SK-N-SH (cell line): ENCODE measurements at regions not wholly inside any gene's neighbourhood (a gene's known extent, or its start where the extent isn't known, plus 50 kb on each side); places are given as distances from the start of the nearest gene placed in this dataset.

Experiments
- CTCF ChIA-PET: fragments of 300-600, 350-600 bp; formaldehyde crosslinking; extraction: SDS; loops from one replicate; lab custom pipeline; 2021; lab: Yijun Ruan, JAX
- POLR2A ChIA-PET: fragments of 350-600 bp; sonication (Branson Sonifier 250); formaldehyde crosslinking; extraction: SDS; loops from one replicate; lab custom pipeline; 2020; ENCODE audit warnings: antibody characterized with exemption, inconsistent platforms; lab: Yijun Ruan, JAX
- DNase-seq: peaks from one replicate; pipeline ENCODE4 v3.0.0; 2012
- H2AFZ ChIP-seq: fragments of 200-600 bp; sonication (generic); 2 replicates; pipeline ENCODE4 v1.8.1; 2016; ENCODE audit warnings: antibody characterized with exemption, mild to moderate bottlenecking, low read depth
- H3F3A ChIP-seq: fragments of 200-600 bp; sonication (generic); replicated peaks from 2 replicates; pipeline ENCODE3; 2016; ENCODE audit warnings: antibody characterized with exemption, mild to moderate bottlenecking; ENCODE audit not compliant: insufficient read depth
- H3K27ac ChIP-seq, 2 experiments: fragments of 200-500 bp in 1 of 2; fragments of 200-600 bp in 1 of 2; sonication (Bioruptor generic) in 1 of 2; sonication (generic), shearing (Covaris generic) in 1 of 2; 2 replicates each; pipeline versions ENCODE4 v1.5.1 to v1.6.1; 2014 to 2016; ENCODE audit warnings: low read depth in 2 of 2, inconsistent platforms in 1 of 2, low read length in 1 of 2, mild to moderate bottlenecking in 1 of 2, mixed read lengths in 1 of 2
- H3K27me3 ChIP-seq: fragments of 200-600 bp; sonication (generic), shearing (Covaris generic); 2 replicates; pipeline ENCODE4 v1.6.1; 2016; ENCODE audit warnings: mixed run types; ENCODE audit not compliant: insufficient read depth
- H3K36me3 ChIP-seq, 2 experiments: fragments of 200-500 bp in 1 of 2; fragments of 200-600 bp in 1 of 2; sonication (Bioruptor generic) in 1 of 2; sonication (generic) in 1 of 2; replicated peaks in 1 of 2; 2 replicates each; pipeline versions ENCODE3 to v1.5.1; 2014 to 2016; ENCODE audit warnings: low read length in 1 of 2, mild to moderate bottlenecking in 1 of 2; ENCODE audit not compliant: insufficient read depth in 2 of 2, control insufficient read depth in 1 of 2
- H3K4me1 ChIP-seq, 2 experiments: fragments of 200-500 bp in 1 of 2; fragments of 200-600 bp in 1 of 2; sonication (Bioruptor generic) in 1 of 2; sonication (generic), shearing (Covaris generic) in 1 of 2; 2 replicates each; pipeline versions ENCODE4 v1.5.1 to v1.6.1; 2014 to 2016; ENCODE audit warnings: low read depth in 1 of 2, low read length in 1 of 2, mixed run types in 1 of 2; ENCODE audit not compliant: insufficient read depth in 2 of 2, control insufficient read depth in 1 of 2
- H3K4me2 ChIP-seq: fragments of 200-600 bp; sonication (generic), shearing (Covaris generic); 2 replicates; pipeline ENCODE4 v1.6.1; 2017; ENCODE audit warnings: mixed run types
- H3K4me3 ChIP-seq, 2 experiments: fragments of 200-500 bp in 1 of 2; fragments of 200-600 bp in 1 of 2; sonication (Bioruptor generic) in 1 of 2; sonication (generic), shearing (Covaris generic) in 1 of 2; 2 replicates each; pipeline versions ENCODE4 v1.5.1 to v1.8.1; 2014 to 2016; ENCODE audit warnings: low read depth in 2 of 2, inconsistent platforms in 1 of 2, low read length in 1 of 2, mild to moderate bottlenecking in 1 of 2, mixed read lengths in 1 of 2, moderate library complexity in 1 of 2
- H3K79me2 ChIP-seq: fragments of 200-600 bp; sonication (generic); 2 replicates; pipeline ENCODE4 v1.8.1; 2017; ENCODE audit warnings: mild to moderate bottlenecking; ENCODE audit not compliant: insufficient read depth
- H3K9ac ChIP-seq: fragments of 200-600 bp; sonication (generic); 2 replicates; pipeline ENCODE4 v1.6.1; 2017; ENCODE audit warnings: mixed run types
- H3K9me2 ChIP-seq: fragments of 200-600 bp; sonication (generic); 2 replicates; pipeline ENCODE4 v1.6.1; 2017; ENCODE audit warnings: mixed run types
- H3K9me3 ChIP-seq: fragments of 200-600 bp; sonication (generic); 2 replicates; pipeline ENCODE4 v1.6.1; 2017; ENCODE audit warnings: mixed run types, mild to moderate bottlenecking, moderate library complexity
- H4K20me1 ChIP-seq: fragments of 200-600 bp; sonication (generic); 2 replicates; pipeline ENCODE4 v1.6.1; 2017; ENCODE audit warnings: mild to moderate bottlenecking, mixed run types; ENCODE audit not compliant: insufficient read depth
- ELF1 ChIP-seq: IDR thresholded peaks from 2 replicates; pipeline ENCODE4 v1.4.0; 2012
- EP300 ChIP-seq, 2 experiments: IDR thresholded peaks; 2 replicates each; pipeline versions ENCODE4 v1.4.0 to v1.6.1; 2012; ENCODE audit warnings: borderline replicate concordance in 1 of 2, low read depth in 1 of 2, low read length in 1 of 2
- FOXJ3 ChIP-seq: sonication (generic); formaldehyde crosslinking; IDR thresholded peaks from 2 replicates; pipeline ENCODE4 v1.5.1; 2020; ENCODE audit warnings: mild to moderate bottlenecking, missing genetic modification reagents
- FOXM1 ChIP-seq: IDR thresholded peaks from 2 replicates; pipeline ENCODE4 v1.4.0; 2012; ENCODE audit warnings: low read depth, mild to moderate bottlenecking
- GABPA ChIP-seq: IDR thresholded peaks from 2 replicates; pipeline ENCODE4 v1.4.0; 2012; ENCODE audit warnings: low read depth, mild to moderate bottlenecking
- GATA2 ChIP-seq: sonication (generic); formaldehyde crosslinking; IDR thresholded peaks from 2 replicates; pipeline ENCODE4 v1.5.0; 2020; ENCODE audit warnings: mild to moderate bottlenecking, missing genetic modification reagents
- JUND ChIP-seq: IDR thresholded peaks from 2 replicates; pipeline ENCODE4 v1.4.0; 2012
- MXI1 ChIP-seq: IDR thresholded peaks from 2 replicates; pipeline ENCODE4 v1.6.1; 2012; ENCODE audit warnings: mild to moderate bottlenecking, low read depth, low read length, improper control_type of control experiment
- NFIC ChIP-seq: IDR thresholded peaks from 2 replicates; pipeline ENCODE4 v1.4.0; 2012; ENCODE audit warnings: borderline replicate concordance
- RFX5 ChIP-seq: IDR thresholded peaks from 2 replicates; pipeline ENCODE4 v1.6.1; 2012; ENCODE audit warnings: mild to moderate bottlenecking, improper control_type of control experiment, low read length
- TAF1 ChIP-seq: IDR thresholded peaks from 2 replicates; pipeline ENCODE4 v1.6.1; 2012; ENCODE audit warnings: low read depth, mild to moderate bottlenecking, low read length, moderate library complexity, borderline replicate concordance
- TCF12 ChIP-seq: IDR thresholded peaks from 2 replicates; pipeline ENCODE4 v1.4.0; 2012
- WGBS: methylation state at CpG from one replicate; pipeline ENCODE4 v1.1.6; 2017; ENCODE audit warnings: low lambda C conversion rate; 5-methylcytosine and 5-hydroxymethylcytosine counted together
- TF ChIP-seq, protein P1 (sequence below): IDR thresholded peaks from 2 replicates; pipeline ENCODE4 v1.4.0; 2012; ENCODE audit warnings: low read depth, borderline replicate concordance
- TF ChIP-seq, protein P2 (sequence below): fragments of 150-350 bp; IDR thresholded peaks from 2 replicates; pipeline ENCODE4 v1.6.1; 2016; ENCODE audit warnings: mild to moderate bottlenecking, low read depth, low read length
- TF ChIP-seq, protein P3 (sequence below): IDR thresholded peaks from 2 replicates; pipeline ENCODE4 v1.4.0; 2012; ENCODE audit warnings: low read depth
- TF ChIP-seq, protein P4 (sequence below): fragments of 200-600 bp; sonication (generic); IDR thresholded peaks from 2 replicates; pipeline ENCODE4 v1.6.1; 2017; ENCODE audit warnings: antibody characterized with exemption, mild to moderate bottlenecking, moderate library complexity
- TF ChIP-seq, protein P5 (sequence below): IDR thresholded peaks from 2 replicates; pipeline ENCODE4 v1.4.0; 2012; ENCODE audit warnings: low read depth, borderline replicate concordance
- TF ChIP-seq, protein P6 (sequence below): fragments of 150-350 bp; IDR thresholded peaks from 2 replicates; pipeline ENCODE4 v1.6.1; 2017; ENCODE audit warnings: antibody characterized with exemption, low read length, low read depth, borderline replicate concordance
- TF ChIP-seq, protein P7 (sequence below): IDR thresholded peaks from 2 replicates; pipeline ENCODE4 v1.6.1; 2012; ENCODE audit warnings: mild to moderate bottlenecking, low read depth, low read length, moderate library complexity

DNA sequence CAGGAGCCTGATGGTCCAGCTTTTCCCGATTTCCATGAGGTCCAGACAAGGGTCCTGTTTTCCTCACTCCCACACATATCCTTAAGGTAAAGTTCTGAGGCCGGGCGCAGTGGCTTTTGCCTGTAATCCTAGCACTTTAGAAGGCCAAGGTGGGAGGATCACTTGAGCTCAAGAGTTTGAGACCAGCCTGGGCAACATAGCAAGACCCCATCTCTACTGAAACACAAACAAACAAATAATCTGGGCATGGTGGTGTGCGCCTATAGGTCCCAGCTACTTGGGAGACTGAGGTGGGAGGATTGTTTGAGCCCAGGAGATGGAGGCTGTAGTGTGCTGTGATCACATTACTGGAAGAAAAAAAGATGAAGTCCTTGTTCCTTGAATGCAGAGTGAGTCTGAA is 53.2 kb upstream of the IYD start (continued):
- TF ChIP-seq, protein P1, sequence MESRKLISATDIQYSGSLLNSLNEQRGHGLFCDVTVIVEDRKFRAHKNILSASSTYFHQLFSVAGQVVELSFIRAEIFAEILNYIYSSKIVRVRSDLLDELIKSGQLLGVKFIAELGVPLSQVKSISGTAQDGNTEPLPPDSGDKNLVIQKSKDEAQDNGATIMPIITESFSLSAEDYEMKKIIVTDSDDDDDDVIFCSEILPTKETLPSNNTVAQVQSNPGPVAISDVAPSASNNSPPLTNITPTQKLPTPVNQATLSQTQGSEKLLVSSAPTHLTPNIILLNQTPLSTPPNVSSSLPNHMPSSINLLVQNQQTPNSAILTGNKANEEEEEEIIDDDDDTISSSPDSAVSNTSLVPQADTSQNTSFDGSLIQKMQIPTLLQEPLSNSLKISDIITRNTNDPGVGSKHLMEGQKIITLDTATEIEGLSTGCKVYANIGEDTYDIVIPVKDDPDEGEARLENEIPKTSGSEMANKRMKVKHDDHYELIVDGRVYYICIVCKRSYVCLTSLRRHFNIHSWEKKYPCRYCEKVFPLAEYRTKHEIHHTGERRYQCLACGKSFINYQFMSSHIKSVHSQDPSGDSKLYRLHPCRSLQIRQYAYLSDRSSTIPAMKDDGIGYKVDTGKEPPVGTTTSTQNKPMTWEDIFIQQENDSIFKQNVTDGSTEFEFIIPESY: no peak
- no peak for TF ChIP-seq GATA2 (CRISPR knock-in tag)
- no peak for TF ChIP-seq TCF12
- no peak for TF ChIP-seq FOXJ3 (CRISPR knock-in tag)

DNA sequence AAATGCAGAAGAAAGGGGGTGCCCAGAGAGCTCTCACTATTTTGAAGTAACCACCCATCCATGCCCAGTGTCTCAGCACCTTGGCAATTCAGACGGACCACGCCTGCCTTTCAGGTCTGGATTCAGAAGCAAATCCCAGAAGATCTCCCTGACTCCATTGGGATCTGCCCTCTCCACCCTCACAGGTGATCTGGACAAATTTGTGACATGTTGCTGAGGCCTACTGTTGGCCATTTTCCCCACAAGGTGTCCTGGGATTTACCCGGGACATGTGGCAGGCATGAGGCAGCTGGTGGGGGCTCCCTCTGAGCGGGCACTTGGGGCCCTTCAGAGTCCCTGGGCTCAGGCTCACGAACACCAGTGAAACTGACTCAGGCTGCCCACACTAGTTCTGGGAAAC is 51.9 kb upstream of the IYD start:
- CTCF ChIA-PET: no interaction called here
- Histone ChIP-seq H3K27ac (no peak overlapping the region), H3K79me2 (no peaks in the 10 kb centered on the region), H4K20me1 (no peaks in the 10 kb centered on the region), H3K27me3 (peaks cover 14% of the 10 kb centered on the region; the same call in 1 of the 2 replicates), H3K4me3 (no peak overlapping the region), H3K9ac (no peak overlapping the region), H3F3A (no peaks in the 10 kb centered on the region), H3K9me3 (no peaks in the 10 kb centered on the region), H3K4me1 (no peaks in the 10 kb centered on the region), H2AFZ (no peak overlapping the region), H3K9me2 (no peaks in the 10 kb centered on the region), H3K4me2 (no peak overlapping the region), H3K36me3 (no peaks in the 10 kb centered on the region)
- WGBS: 8% methylated on average over 3 of the region's 5 CpGs
- no peak for DNase-seq
- POLR2A ChIA-PET: no interaction called here
- TF ChIP-seq, protein P1: no peak
- TF ChIP-seq MXI1 (no peak), EP300 (IDR thresholded peaks at IDR 0.05; ENCODE audit: borderline replicate concordance in 1 of 2, low read depth in 1 of 2, low read length in 1 of 2) (no peak), ELF1 (no peak), GABPA (no peak), NFIC (no peak), TAF1 (no peak), RFX5 (no peak), GATA2 (CRISPR knock-in tag) (no peak), FOXM1 (no peak), JUND (no peak)
- TF ChIP-seq, protein P2, sequence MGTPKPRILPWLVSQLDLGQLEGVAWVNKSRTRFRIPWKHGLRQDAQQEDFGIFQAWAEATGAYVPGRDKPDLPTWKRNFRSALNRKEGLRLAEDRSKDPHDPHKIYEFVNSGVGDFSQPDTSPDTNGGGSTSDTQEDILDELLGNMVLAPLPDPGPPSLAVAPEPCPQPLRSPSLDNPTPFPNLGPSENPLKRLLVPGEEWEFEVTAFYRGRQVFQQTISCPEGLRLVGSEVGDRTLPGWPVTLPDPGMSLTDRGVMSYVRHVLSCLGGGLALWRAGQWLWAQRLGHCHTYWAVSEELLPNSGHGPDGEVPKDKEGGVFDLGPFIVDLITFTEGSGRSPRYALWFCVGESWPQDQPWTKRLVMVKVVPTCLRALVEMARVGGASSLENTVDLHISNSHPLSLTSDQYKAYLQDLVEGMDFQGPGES: no peak
- TF ChIP-seq, protein P3, sequence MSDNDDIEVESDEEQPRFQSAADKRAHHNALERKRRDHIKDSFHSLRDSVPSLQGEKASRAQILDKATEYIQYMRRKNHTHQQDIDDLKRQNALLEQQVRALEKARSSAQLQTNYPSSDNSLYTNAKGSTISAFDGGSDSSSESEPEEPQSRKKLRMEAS: no peak
- TF ChIP-seq, protein P4, sequence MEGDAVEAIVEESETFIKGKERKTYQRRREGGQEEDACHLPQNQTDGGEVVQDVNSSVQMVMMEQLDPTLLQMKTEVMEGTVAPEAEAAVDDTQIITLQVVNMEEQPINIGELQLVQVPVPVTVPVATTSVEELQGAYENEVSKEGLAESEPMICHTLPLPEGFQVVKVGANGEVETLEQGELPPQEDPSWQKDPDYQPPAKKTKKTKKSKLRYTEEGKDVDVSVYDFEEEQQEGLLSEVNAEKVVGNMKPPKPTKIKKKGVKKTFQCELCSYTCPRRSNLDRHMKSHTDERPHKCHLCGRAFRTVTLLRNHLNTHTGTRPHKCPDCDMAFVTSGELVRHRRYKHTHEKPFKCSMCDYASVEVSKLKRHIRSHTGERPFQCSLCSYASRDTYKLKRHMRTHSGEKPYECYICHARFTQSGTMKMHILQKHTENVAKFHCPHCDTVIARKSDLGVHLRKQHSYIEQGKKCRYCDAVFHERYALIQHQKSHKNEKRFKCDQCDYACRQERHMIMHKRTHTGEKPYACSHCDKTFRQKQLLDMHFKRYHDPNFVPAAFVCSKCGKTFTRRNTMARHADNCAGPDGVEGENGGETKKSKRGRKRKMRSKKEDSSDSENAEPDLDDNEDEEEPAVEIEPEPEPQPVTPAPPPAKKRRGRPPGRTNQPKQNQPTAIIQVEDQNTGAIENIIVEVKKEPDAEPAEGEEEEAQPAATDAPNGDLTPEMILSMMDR: no peak
- TF ChIP-seq, protein P5, sequence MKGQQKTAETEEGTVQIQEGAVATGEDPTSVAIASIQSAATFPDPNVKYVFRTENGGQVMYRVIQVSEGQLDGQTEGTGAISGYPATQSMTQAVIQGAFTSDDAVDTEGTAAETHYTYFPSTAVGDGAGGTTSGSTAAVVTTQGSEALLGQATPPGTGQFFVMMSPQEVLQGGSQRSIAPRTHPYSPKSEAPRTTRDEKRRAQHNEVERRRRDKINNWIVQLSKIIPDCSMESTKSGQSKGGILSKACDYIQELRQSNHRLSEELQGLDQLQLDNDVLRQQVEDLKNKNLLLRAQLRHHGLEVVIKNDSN: no peak
- TF ChIP-seq, protein P6, sequence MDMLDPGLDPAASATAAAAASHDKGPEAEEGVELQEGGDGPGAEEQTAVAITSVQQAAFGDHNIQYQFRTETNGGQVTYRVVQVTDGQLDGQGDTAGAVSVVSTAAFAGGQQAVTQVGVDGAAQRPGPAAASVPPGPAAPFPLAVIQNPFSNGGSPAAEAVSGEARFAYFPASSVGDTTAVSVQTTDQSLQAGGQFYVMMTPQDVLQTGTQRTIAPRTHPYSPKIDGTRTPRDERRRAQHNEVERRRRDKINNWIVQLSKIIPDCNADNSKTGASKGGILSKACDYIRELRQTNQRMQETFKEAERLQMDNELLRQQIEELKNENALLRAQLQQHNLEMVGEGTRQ: no peak
- TF ChIP-seq, protein P7, sequence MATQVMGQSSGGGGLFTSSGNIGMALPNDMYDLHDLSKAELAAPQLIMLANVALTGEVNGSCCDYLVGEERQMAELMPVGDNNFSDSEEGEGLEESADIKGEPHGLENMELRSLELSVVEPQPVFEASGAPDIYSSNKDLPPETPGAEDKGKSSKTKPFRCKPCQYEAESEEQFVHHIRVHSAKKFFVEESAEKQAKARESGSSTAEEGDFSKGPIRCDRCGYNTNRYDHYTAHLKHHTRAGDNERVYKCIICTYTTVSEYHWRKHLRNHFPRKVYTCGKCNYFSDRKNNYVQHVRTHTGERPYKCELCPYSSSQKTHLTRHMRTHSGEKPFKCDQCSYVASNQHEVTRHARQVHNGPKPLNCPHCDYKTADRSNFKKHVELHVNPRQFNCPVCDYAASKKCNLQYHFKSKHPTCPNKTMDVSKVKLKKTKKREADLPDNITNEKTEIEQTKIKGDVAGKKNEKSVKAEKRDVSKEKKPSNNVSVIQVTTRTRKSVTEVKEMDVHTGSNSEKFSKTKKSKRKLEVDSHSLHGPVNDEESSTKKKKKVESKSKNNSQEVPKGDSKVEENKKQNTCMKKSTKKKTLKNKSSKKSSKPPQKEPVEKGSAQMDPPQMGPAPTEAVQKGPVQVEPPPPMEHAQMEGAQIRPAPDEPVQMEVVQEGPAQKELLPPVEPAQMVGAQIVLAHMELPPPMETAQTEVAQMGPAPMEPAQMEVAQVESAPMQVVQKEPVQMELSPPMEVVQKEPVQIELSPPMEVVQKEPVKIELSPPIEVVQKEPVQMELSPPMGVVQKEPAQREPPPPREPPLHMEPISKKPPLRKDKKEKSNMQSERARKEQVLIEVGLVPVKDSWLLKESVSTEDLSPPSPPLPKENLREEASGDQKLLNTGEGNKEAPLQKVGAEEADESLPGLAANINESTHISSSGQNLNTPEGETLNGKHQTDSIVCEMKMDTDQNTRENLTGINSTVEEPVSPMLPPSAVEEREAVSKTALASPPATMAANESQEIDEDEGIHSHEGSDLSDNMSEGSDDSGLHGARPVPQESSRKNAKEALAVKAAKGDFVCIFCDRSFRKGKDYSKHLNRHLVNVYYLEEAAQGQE: no peak
